ENCODE measurements at regions not wholly inside any gene's neighbourhood (a gene's known extent, or its start where the extent isn't known, plus 50 kb on each side); places are given as distances from the start of the nearest gene placed in this dataset.
"Not testable (repeated sequence)": the region's sequence is repeated elsewhere in the genome, so short reads cannot be mapped to it uniquely, and the experiment has no call there.

DNA sequence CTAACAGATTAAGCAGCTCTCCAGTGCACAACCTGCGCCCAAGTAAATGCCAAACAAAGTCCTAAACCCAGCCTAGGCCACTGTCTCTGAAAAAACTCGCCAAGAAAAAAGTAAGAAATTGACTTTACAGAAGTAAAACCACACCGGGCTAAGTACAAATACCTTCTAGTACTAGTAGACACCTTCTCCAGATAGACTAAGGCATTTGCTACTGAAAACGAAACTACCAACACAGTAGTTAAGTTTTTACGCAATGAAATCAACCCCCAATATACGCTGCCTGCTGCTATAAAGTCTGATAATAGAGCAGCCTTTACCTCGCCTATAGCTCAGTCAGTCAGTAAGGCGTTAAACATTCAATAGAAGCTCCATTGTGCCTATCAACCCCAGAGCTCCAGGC is 132.2 kb upstream of the ROPN1B start:
- TF ChIP-seq, protein P1, sequence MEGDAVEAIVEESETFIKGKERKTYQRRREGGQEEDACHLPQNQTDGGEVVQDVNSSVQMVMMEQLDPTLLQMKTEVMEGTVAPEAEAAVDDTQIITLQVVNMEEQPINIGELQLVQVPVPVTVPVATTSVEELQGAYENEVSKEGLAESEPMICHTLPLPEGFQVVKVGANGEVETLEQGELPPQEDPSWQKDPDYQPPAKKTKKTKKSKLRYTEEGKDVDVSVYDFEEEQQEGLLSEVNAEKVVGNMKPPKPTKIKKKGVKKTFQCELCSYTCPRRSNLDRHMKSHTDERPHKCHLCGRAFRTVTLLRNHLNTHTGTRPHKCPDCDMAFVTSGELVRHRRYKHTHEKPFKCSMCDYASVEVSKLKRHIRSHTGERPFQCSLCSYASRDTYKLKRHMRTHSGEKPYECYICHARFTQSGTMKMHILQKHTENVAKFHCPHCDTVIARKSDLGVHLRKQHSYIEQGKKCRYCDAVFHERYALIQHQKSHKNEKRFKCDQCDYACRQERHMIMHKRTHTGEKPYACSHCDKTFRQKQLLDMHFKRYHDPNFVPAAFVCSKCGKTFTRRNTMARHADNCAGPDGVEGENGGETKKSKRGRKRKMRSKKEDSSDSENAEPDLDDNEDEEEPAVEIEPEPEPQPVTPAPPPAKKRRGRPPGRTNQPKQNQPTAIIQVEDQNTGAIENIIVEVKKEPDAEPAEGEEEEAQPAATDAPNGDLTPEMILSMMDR (IDR thresholded peaks at IDR 0.05) = not testable (repeated sequence)
- TF ChIP-seq POLR2A, EP300 (IDR thresholded peaks at IDR 0.05): not testable (repeated sequence)
